ENCODE measurements at regions not wholly inside any gene's neighbourhood (a gene's known extent, or its start where the extent isn't known, plus 50 kb on each side); places are given as distances from the start of the nearest gene placed in this dataset.

- intact Hi-C loops (cut with DNase I) = no loop called here
- H3K9me3 ChIP-seq (replicated peaks in 1 of 3) = no peaks in the 10 kb centered on the region
- H3K27ac ChIP-seq = no peak overlapping the region
- no peak for TF ChIP-seq POLR2A (IDR thresholded peaks at IDR 0.05)
- H3K4me3 ChIP-seq = no peak overlapping the region
- no peaks in the 10 kb centered on the region for H3K4me1 ChIP-seq (replicated peaks in 1 of 2)
- whole genome bisulfite sequencing, 4 donors = 91 to 100% (median 94%) methylated on average over 1 of the region's 1 CpG
- H3K36me3 ChIP-seq (replicated peaks in 1 of 2) = no peaks in the 10 kb centered on the region
- no peak for DNase-seq
- no peaks in the 10 kb centered on the region for H3K27me3 ChIP-seq
Observed at GRCh38 chr15:94734460-94734859, 503.1 kb downstream of the MCTP2 start.

- Histone ChIP-seq H3K27me3 (no peaks in the 10 kb centered on the region), H3K27ac (no peak overlapping the region), H3K4me1 (replicated peaks in 1 of 2) (no peaks in the 10 kb centered on the region), H3K36me3 (replicated peaks in 1 of 2) (no peaks in the 10 kb centered on the region), H3K4me3 (no peak overlapping the region), H3K9me3 (replicated peaks in 1 of 3) (no peaks in the 10 kb centered on the region)
- intact Hi-C loops (cut with DNase I) = no loop called here
- no peak for DNase-seq
- TF ChIP-seq POLR2A (IDR thresholded peaks at IDR 0.05) (no peak), CTCF (IDR thresholded peaks at IDR 0.05) (no peak)
Observed at GRCh38 chr15:94736236-94736635, 504.9 kb downstream of the MCTP2 start.

GRCh38 chr15:94739639-94740038, 508.3 kb downstream of the MCTP2 start:
- H3K27me3 ChIP-seq = no peaks in the 10 kb centered on the region
- H3K9me3 ChIP-seq (replicated peaks in 1 of 3) = no peaks in the 10 kb centered on the region
- no peaks in the 10 kb centered on the region for H3K36me3 ChIP-seq (replicated peaks in 1 of 2)
- TF ChIP-seq CTCF (IDR thresholded peaks at IDR 0.05) = no peak
- no peak for DNase-seq
- WGBS, 4 donors = 73 to 82% (median 76%) methylated on average over 3 of the region's 3 CpGs
- H3K4me1 ChIP-seq (replicated peaks in 1 of 2) = no peaks in the 10 kb centered on the region
- no peak overlapping the region for H3K4me3 ChIP-seq
- H3K27ac ChIP-seq = no peak overlapping the region
- intact Hi-C loops (cut with DNase I) = no loop called here

GRCh38 chr15:94740469-94740868, 509.1 kb downstream of the MCTP2 start:
- intact Hi-C loops (cut with DNase I) = no loop called here
- no peaks in the 10 kb centered on the region for H3K9me3 ChIP-seq (replicated peaks in 1 of 3)
- no peaks in the 10 kb centered on the region for H3K4me1 ChIP-seq (replicated peaks in 1 of 2)
- no peaks in the 10 kb centered on the region for H3K36me3 ChIP-seq (replicated peaks in 1 of 2)
- no peak for TF ChIP-seq CTCF (IDR thresholded peaks at IDR 0.05)
- no peak for TF ChIP-seq POLR2A (IDR thresholded peaks at IDR 0.05)
- 39 to 83% (median 74%) methylated on average over 2 of the region's 2 CpGs for WGBS, 4 donors
- no peak for DNase-seq
- no peak overlapping the region for H3K27ac ChIP-seq
- no peaks in the 10 kb centered on the region for H3K27me3 ChIP-seq
- H3K4me3 ChIP-seq = no peak overlapping the region

- DNase-seq = peak in 1 of 7 donors; percentile 4
- intact Hi-C loops (cut with DNase I) = no loop called here
- Histone ChIP-seq H3K4me3 (no peak overlapping the region), H3K27ac (no peak overlapping the region), H3K27me3 (no peaks in the 10 kb centered on the region), H3K36me3 (replicated peaks in 1 of 2) (no peaks in the 10 kb centered on the region), H3K9me3 (replicated peaks in 1 of 3) (no peaks in the 10 kb centered on the region), H3K4me1 (replicated peaks in 1 of 2) (no peaks in the 10 kb centered on the region)
- 25 to 44% (median 36%) methylated on average over 10 to 11 of the region's 11 CpGs for WGBS, 4 donors
- TF ChIP-seq CTCF (IDR thresholded peaks at IDR 0.05) (no peak), POLR2A (IDR thresholded peaks at IDR 0.05) (no peak)
Observed at GRCh38 chr15:94743668-94744067, 512.3 kb downstream of the MCTP2 start.
